B cell (primary cell): ENCODE measurements at regions not wholly inside any gene's neighbourhood (a gene's known extent, or its start where the extent isn't known, plus 50 kb on each side); places are given as distances from the start of the nearest gene placed in this dataset.

Experiments used
- ATAC-seq: fragments of 200-7000 bp; cut with Tn5 transposase; one replicate; pipeline ENCODE4 v1.10.0; 2021; ENCODE audit warnings: low read depth, mild to moderate bottlenecking, moderate number of reproducible peaks, moderate library complexity
- CTCF ChIA-PET: fragments of 350-600 bp; sonication (Branson Sonifier 250); formaldehyde crosslinking; loops from one replicate; lab custom pipeline; 2021; ENCODE audit warnings: antibody characterized with exemption, inconsistent platforms; lab: Charles Lee
- POLR2A ChIA-PET: fragments of 350-600 bp; sonication (Branson Sonifier 250); formaldehyde crosslinking; loops from one replicate; lab custom pipeline; 2021; ENCODE audit warnings: antibody characterized with exemption; lab: Charles Lee
- DNase-seq: peaks from one replicate; pipeline ENCODE4 v3.0.0; 2013
- H2AFZ ChIP-seq: 2 replicates; pipeline ENCODE4 v1.6.1; 2012; ENCODE audit warnings: mild to moderate bottlenecking, low read depth, low read length; ENCODE audit not compliant: insufficient read depth, poor library complexity, severe bottlenecking
- H3K27ac ChIP-seq, 2 donors: 1 replicate in 1 of 2; 2 replicates in 1 of 2; pipeline ENCODE4 v1.5.1; 2012 to 2013; ENCODE audit warnings: low read length in 2 of 2, mild to moderate bottlenecking in 2 of 2, moderate library complexity in 1 of 2
- H3K27me3 ChIP-seq, 4 experiments: fragments of 200-600 bp in 1 of 4; sonication (generic) in 1 of 4; replicated peaks in 1 of 4; 1 replicate in 2 of 4; 2 replicates in 2 of 4; pipeline versions ENCODE4 v1.6.1 to v1.7.0; 2013 to 2016; ENCODE audit warnings: low read length in 3 of 4, mild to moderate bottlenecking in 2 of 4, mixed read lengths in 1 of 4, moderate library complexity in 1 of 4; ENCODE audit not compliant: insufficient read depth in 4 of 4, control insufficient read depth in 3 of 4; ENCODE audit errors: control extremely low read depth in 1 of 4
- H3K36me3 ChIP-seq, 2 experiments: replicated peaks in 1 of 2; 1 replicate in 1 of 2; 2 replicates in 1 of 2; pipeline versions ENCODE4 v1.6.1 to v1.7.1; 2013; ENCODE audit warnings: low read length in 1 of 2; ENCODE audit not compliant: insufficient read depth in 2 of 2, control insufficient read depth in 1 of 2; ENCODE audit errors: control extremely low read depth in 1 of 2, extremely low read depth in 1 of 2
- H3K4me1 ChIP-seq, 2 donors: fragments of 200-600 bp in 1 of 2; sonication (generic) in 1 of 2; 1 replicate in 1 of 2; 2 replicates in 1 of 2; pipeline versions ENCODE4 v1.5.1 to v1.6.1; 2013 to 2017; ENCODE audit warnings: low read length in 2 of 2; ENCODE audit not compliant: control insufficient read depth in 2 of 2, insufficient read depth in 2 of 2
- H3K4me2 ChIP-seq: replicated peaks from 2 replicates; pipeline ENCODE3; 2012; ENCODE audit warnings: mild to moderate bottlenecking, low read depth, low read length; ENCODE audit not compliant: poor library complexity, severe bottlenecking
- H3K4me3 ChIP-seq, 5 experiments: fragments of 200-600 bp in 1 of 5; sonication (generic) in 1 of 5; 1 replicate in 3 of 5; 2 replicates in 2 of 5; pipeline versions ENCODE4 v1.5.1 to v1.7.0; 2011 to 2016; ENCODE audit warnings: low read length in 4 of 5, mild to moderate bottlenecking in 4 of 5, low read depth in 2 of 5, control low read depth in 1 of 5, moderate library complexity in 1 of 5; ENCODE audit not compliant: insufficient read depth in 1 of 5; ENCODE audit errors: control extremely low read depth in 1 of 5, extremely low read depth in 1 of 5
- H3K79me2 ChIP-seq: fragments of 200-600 bp; sonication (generic); one replicate; pipeline ENCODE4 v1.6.0; 2016; ENCODE audit warnings: low read length; ENCODE audit not compliant: control insufficient read depth, insufficient read depth
- H3K9ac ChIP-seq: fragments of 200-600 bp; sonication (generic); 2 replicates; pipeline ENCODE4 v1.6.1; 2017; ENCODE audit warnings: mild to moderate bottlenecking, low read length, moderate library complexity
- H3K9me3 ChIP-seq, 3 donors: one replicate each; pipeline versions ENCODE4 v1.6.1 to v1.7.1; 2013; ENCODE audit warnings: low read length in 2 of 3; ENCODE audit not compliant: control insufficient read depth in 2 of 3, insufficient read depth in 1 of 3; ENCODE audit errors: control extremely low read depth in 1 of 3
- H4K20me1 ChIP-seq: 2 replicates; pipeline ENCODE4 v1.6.0; 2012; ENCODE audit warnings: mild to moderate bottlenecking, low read length; ENCODE audit not compliant: insufficient read depth, control insufficient read depth, poor library complexity, severe bottlenecking
- H3K27ac Mint-ChIP-seq: one replicate; pipeline ENCODE4 v1.8.0; 2021; ENCODE audit warnings: mixed read lengths
- H3K27me3 Mint-ChIP-seq: one replicate; pipeline ENCODE4 v1.8.0; 2021; ENCODE audit warnings: mixed read lengths
- H3K4me1 Mint-ChIP-seq: one replicate; pipeline ENCODE4 v1.8.0; 2021; ENCODE audit warnings: mixed read lengths
- H3K4me3 Mint-ChIP-seq: one replicate; pipeline ENCODE4 v1.8.0; 2021; ENCODE audit warnings: mixed read lengths
- H3K9me3 Mint-ChIP-seq: one replicate; pipeline ENCODE4 v1.8.0; 2022; ENCODE audit warnings: mixed read lengths; ENCODE audit not compliant: insufficient read depth
- CTCF ChIP-seq: fragments of 200-600 bp; IDR thresholded peaks from one replicate; pipeline ENCODE4 v1.8.0; 2022; ENCODE audit warnings: antibody characterized with exemption, mild to moderate bottlenecking
- EZH2 ChIP-seq: IDR thresholded peaks from 2 replicates; pipeline ENCODE4 v1.6.1; 2012; ENCODE audit warnings: borderline replicate concordance, low read depth, mild to moderate bottlenecking, moderate library complexity, low read length; ENCODE audit not compliant: insufficient read depth, poor library complexity, severe bottlenecking
- WGBS: methylation state at CpG from one replicate; pipeline ENCODE4 v1.1.5; 2013; ENCODE audit warnings: missing lambda C conversion rate; ENCODE audit not compliant: insufficient coverage; 5-methylcytosine and 5-hydroxymethylcytosine counted together
- intact Hi-C: fragments of 100-400 bp; cut with micrococcal nuclease; formaldehyde crosslinking; loops from one replicate; pipeline ENCODE4 v1.10.0; 2022

- Histone ChIP-seq H3K27ac (no peak overlapping the region), H2AFZ (no peak overlapping the region), H3K36me3 (no peaks in the 10 kb centered on the region), H4K20me1 (no peaks in the 10 kb centered on the region), H3K4me1 (no peaks in the 10 kb centered on the region), H3K4me2 (no peak overlapping the region), H3K27me3 (peaks cover 0 to 4% (median 0%) of the 10 kb centered on the region in 4 experiments), H3K9ac (no peak overlapping the region), H3K4me3 (no peak overlapping the region), H3K9me3 (peaks cover 0 to 12% (median 5%) of the 10 kb centered on the region in 3 donors), H3K79me2 (no peaks in the 10 kb centered on the region)
- no peak for TF ChIP-seq EZH2
- no peak for TF ChIP-seq CTCF
- POLR2A ChIA-PET, result no interaction called here
- peaks cover 13% of the 10 kb centered on the region for H3K27me3 Mint-ChIP-seq
- intact Hi-C loops, result no loop called here
- 70% methylated on average over 2 of the region's 4 CpGs for WGBS
- DNase-seq (no peak), ATAC-seq (no peak)
- H3K4me3 Mint-ChIP-seq, result no peak overlapping the region
- no peaks in the 10 kb centered on the region for H3K4me1 Mint-ChIP-seq
- no peak overlapping the region for H3K27ac Mint-ChIP-seq
- H3K9me3 Mint-ChIP-seq, result peaks cover 5% of the 10 kb centered on the region
- CTCF ChIA-PET, result no interaction called here
Measured at GRCh38 chr7:133197972-133198544, 54.8 kb upstream of the EXOC4 start.

GRCh38 chr7:133199831-133200230, 53.0 kb upstream of the EXOC4 start:
- Histone ChIP-seq H4K20me1 (no peaks in the 10 kb centered on the region), H3K4me3 (no peak overlapping the region), H3K9me3 (no peaks in the 10 kb centered on the region), H3K4me2 (no peak overlapping the region), H3K27ac (no peak overlapping the region), H3K79me2 (no peaks in the 10 kb centered on the region), H3K36me3 (no peaks in the 10 kb centered on the region), H3K27me3 (peaks cover 0 to 4% (median 0%) of the 10 kb centered on the region in 4 experiments), H3K4me1 (no peaks in the 10 kb centered on the region), H2AFZ (no peak overlapping the region), H3K9ac (no peak overlapping the region)
- Mint-ChIP-seq H3K4me3 (no peak overlapping the region), H3K27me3 (peaks cover 10% of the 10 kb centered on the region), H3K4me1 (no peaks in the 10 kb centered on the region), H3K27ac (no peak overlapping the region), H3K9me3 (no peaks in the 10 kb centered on the region)
- DNase-seq (no peak), ATAC-seq (no peak)
- ChIA-PET CTCF (no interaction called here), POLR2A (no interaction called here)
- 100% methylated on average over 2 of the region's 2 CpGs for WGBS
- intact Hi-C loops, result no loop called here
- no peak for TF ChIP-seq CTCF
- no peak for TF ChIP-seq EZH2
